IMR-90 (cell line): ENCODE measurements at regions not wholly inside any gene's neighbourhood (a gene's known extent, or its start where the extent isn't known, plus 50 kb on each side); places are given as distances from the start of the nearest gene placed in this dataset.

Source experiments
- BHLHE40 ChIP-seq: fragments of 150-350 bp; IDR thresholded peaks from 2 replicates; pipeline ENCODE4 v1.6.1; 2016; ENCODE audit warnings: mild to moderate bottlenecking, low read depth, low read length
- CEBPB ChIP-seq: IDR thresholded peaks from 2 replicates; pipeline ENCODE4 v1.6.1; 2012; ENCODE audit warnings: low read depth, low read length, improper control_type of control experiment
- FOS ChIP-seq: fragments of 150-350 bp; IDR thresholded peaks from 2 replicates; pipeline ENCODE4 v1.6.1; 2016; ENCODE audit warnings: low read depth, low read length
- MAFK ChIP-seq: IDR thresholded peaks from 2 replicates; pipeline ENCODE4 v1.6.1; 2012; ENCODE audit warnings: low read depth, low read length, improper control_type of control experiment
- MXI1 ChIP-seq: IDR thresholded peaks from 2 replicates; pipeline ENCODE4 v1.6.1; 2012; ENCODE audit warnings: low read depth, mild to moderate bottlenecking, low read length, moderate library complexity, borderline replicate concordance
- POLR2A ChIP-seq: IDR thresholded peaks from 2 replicates; pipeline ENCODE4 v1.6.1; 2012; ENCODE audit warnings: mild to moderate bottlenecking, low read depth, low read length
- RAD21 ChIP-seq: IDR thresholded peaks from 2 replicates; pipeline ENCODE4 v1.6.1; 2012; ENCODE audit warnings: low read length, improper control_type of control experiment
- RFX5 ChIP-seq: IDR thresholded peaks from 2 replicates; pipeline ENCODE4 v1.8.0; 2012; ENCODE audit warnings: low read depth, mild to moderate bottlenecking, low read length, moderate library complexity
- SMC3 ChIP-seq: fragments of 150-350 bp; IDR thresholded peaks from 2 replicates; pipeline ENCODE4 v1.6.1; 2016; ENCODE audit warnings: low read depth, mild to moderate bottlenecking, antibody characterized with exemption, low read length, moderate library complexity
- TF ChIP-seq, protein P1 (sequence below): conservative IDR thresholded peaks from 2 replicates; pipeline ENCODE4 v1.5.1; 2012; ENCODE audit warnings: mild to moderate bottlenecking, low read depth, low read length, improper control_type of control experiment
- TF ChIP-seq, protein P2 (sequence below): fragments of 150-350 bp; IDR thresholded peaks from 2 replicates; pipeline ENCODE4 v1.6.1; 2017; ENCODE audit warnings: mild to moderate bottlenecking, antibody characterized with exemption, low read length, low read depth

DNA sequence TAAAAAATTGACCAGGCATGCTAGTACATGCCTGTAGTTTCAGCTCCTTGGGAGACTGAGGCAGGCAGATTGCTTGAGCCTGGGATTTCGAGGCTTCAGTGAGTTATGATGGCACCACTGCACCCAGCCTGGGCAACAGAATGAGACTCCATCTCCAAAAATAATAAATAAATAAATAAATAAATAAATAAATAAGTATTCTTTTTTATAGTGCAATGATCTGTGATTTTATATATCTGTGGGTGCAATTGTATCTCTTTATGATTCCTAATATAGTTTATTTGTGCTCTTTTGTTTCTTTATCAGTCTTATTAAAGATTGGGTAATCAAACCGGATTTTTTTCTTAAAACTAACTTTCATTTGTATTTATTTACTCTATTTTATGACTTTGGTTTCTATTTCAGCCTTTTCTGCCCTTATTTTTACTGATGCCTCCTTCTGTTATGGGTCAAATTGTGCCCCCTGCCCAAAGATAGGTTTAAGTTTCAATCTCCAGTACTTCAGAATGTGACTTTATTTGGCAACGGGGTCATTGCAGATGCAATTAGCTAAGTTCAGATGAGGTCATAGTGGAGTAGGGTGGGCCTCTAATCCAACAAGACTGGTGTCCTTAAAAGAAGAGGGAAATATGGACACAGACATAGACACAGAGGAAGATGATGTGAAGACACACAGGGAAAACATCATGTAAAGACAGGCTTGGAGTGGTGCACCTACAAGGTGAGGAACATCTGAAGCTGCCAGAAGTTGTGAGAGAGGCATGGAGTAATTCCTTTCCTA is 74.9 kb upstream of the CDC42BPA start:
- TF ChIP-seq POLR2A, result no peak
- TF ChIP-seq, protein P1, sequence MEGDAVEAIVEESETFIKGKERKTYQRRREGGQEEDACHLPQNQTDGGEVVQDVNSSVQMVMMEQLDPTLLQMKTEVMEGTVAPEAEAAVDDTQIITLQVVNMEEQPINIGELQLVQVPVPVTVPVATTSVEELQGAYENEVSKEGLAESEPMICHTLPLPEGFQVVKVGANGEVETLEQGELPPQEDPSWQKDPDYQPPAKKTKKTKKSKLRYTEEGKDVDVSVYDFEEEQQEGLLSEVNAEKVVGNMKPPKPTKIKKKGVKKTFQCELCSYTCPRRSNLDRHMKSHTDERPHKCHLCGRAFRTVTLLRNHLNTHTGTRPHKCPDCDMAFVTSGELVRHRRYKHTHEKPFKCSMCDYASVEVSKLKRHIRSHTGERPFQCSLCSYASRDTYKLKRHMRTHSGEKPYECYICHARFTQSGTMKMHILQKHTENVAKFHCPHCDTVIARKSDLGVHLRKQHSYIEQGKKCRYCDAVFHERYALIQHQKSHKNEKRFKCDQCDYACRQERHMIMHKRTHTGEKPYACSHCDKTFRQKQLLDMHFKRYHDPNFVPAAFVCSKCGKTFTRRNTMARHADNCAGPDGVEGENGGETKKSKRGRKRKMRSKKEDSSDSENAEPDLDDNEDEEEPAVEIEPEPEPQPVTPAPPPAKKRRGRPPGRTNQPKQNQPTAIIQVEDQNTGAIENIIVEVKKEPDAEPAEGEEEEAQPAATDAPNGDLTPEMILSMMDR, result no peak
- no peak for TF ChIP-seq BHLHE40
- no peak for TF ChIP-seq MAFK
- no peak for TF ChIP-seq SMC3
- no peak for TF ChIP-seq CEBPB
- TF ChIP-seq, protein P2, sequence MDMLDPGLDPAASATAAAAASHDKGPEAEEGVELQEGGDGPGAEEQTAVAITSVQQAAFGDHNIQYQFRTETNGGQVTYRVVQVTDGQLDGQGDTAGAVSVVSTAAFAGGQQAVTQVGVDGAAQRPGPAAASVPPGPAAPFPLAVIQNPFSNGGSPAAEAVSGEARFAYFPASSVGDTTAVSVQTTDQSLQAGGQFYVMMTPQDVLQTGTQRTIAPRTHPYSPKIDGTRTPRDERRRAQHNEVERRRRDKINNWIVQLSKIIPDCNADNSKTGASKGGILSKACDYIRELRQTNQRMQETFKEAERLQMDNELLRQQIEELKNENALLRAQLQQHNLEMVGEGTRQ, result no peak
- no peak for TF ChIP-seq MXI1
- TF ChIP-seq RAD21, result no peak
- no peak for TF ChIP-seq FOS
- no peak for TF ChIP-seq RFX5
